GM23338 (cell line): ENCODE measurements at regions not wholly inside any gene's neighbourhood (a gene's known extent, or its start where the extent isn't known, plus 50 kb on each side); places are given as distances from the start of the nearest gene placed in this dataset.
A peak's percentile ranks its signal among the peaks of the same experiment; 100 is the strongest.

Source experiments
- ATAC-seq: fragments of 200-7000 bp; cut with Tn5 transposase; 3 replicates; pipeline ENCODE4 v1.9.1; 2020
- DNase-seq: peaks from one replicate; pipeline ENCODE4 v3.0.0-alpha.2; 2015; ENCODE audit warnings: low spot score
- H2AFZ ChIP-seq: fragments of 200-600 bp; sonication (generic); 2 replicates; pipeline ENCODE4 v1.8.0; 2016; ENCODE audit warnings: antibody characterized with exemption, mild to moderate bottlenecking, moderate library complexity
- H3F3A ChIP-seq: fragments of 200-600 bp; sonication (generic); replicated peaks from 2 replicates; pipeline ENCODE4 v1.8.0; 2017; ENCODE audit warnings: antibody characterized with exemption, mixed run types, low read depth
- H3K27ac ChIP-seq: fragments of 200-600 bp; sonication (generic); 2 replicates; pipeline ENCODE4 v1.6.1; 2016; ENCODE audit warnings: low read depth
- H3K27me3 ChIP-seq: fragments of 200-600 bp; sonication (generic); 2 replicates; pipeline ENCODE4 v1.8.0; 2016; ENCODE audit warnings: mild to moderate bottlenecking, mixed run types, moderate library complexity; ENCODE audit not compliant: insufficient read depth
- H3K36me3 ChIP-seq: fragments of 200-600 bp; sonication (generic); 2 replicates; pipeline ENCODE4 v1.8.0; 2016; ENCODE audit warnings: mild to moderate bottlenecking; ENCODE audit not compliant: insufficient read depth
- H3K4me1 ChIP-seq: fragments of 200-600 bp; sonication (generic); 2 replicates; pipeline ENCODE4 v1.8.0; 2016; ENCODE audit warnings: mild to moderate bottlenecking, moderate library complexity; ENCODE audit not compliant: insufficient read depth
- H3K4me2 ChIP-seq: fragments of 200-600 bp; sonication (generic); 2 replicates; pipeline ENCODE4 v1.7.1; 2017; ENCODE audit warnings: mixed run types
- H3K4me3 ChIP-seq: fragments of 200-600 bp; sonication (generic); 2 replicates; pipeline ENCODE4 v1.6.1; 2016; ENCODE audit warnings: mixed run types
- H3K79me2 ChIP-seq: fragments of 200-600 bp; sonication (generic); replicated peaks from 2 replicates; pipeline ENCODE4 v1.8.0; 2017; ENCODE audit warnings: mild to moderate bottlenecking; ENCODE audit not compliant: insufficient read depth
- H3K9me2 ChIP-seq: fragments of 200-600 bp; sonication (generic); 2 replicates; pipeline ENCODE4 v1.8.0; 2017; ENCODE audit not compliant: insufficient read depth
- H4K20me1 ChIP-seq: fragments of 200-600 bp; sonication (generic); replicated peaks from 2 replicates; pipeline ENCODE4 v1.8.0; 2017; ENCODE audit warnings: mild to moderate bottlenecking; ENCODE audit not compliant: insufficient read depth
- H3K27ac Mint-ChIP-seq: 2 replicates; pipeline ENCODE4 v1.8.0; 2020; ENCODE audit warnings: inconsistent platforms, mild to moderate bottlenecking, moderate library complexity, mixed read lengths
- H3K27me3 Mint-ChIP-seq: 3 replicates; pipeline ENCODE4 v1.8.0; 2022; ENCODE audit warnings: low read depth, mild to moderate bottlenecking, moderate library complexity, mixed read lengths, inconsistent platforms; ENCODE audit not compliant: insufficient read depth, poor library complexity
- H3K36me3 Mint-ChIP-seq: 3 replicates; pipeline ENCODE4 v1.8.0; 2021; ENCODE audit warnings: low read depth, mild to moderate bottlenecking, inconsistent platforms, moderate library complexity, mixed read lengths
- H3K4me1 Mint-ChIP-seq: 3 replicates; pipeline ENCODE4 v1.8.0; 2020; ENCODE audit warnings: mild to moderate bottlenecking, inconsistent platforms, mixed read lengths
- H3K4me3 Mint-ChIP-seq: 3 replicates; pipeline ENCODE4 v1.8.0; 2021; ENCODE audit warnings: moderate library complexity, mild to moderate bottlenecking, inconsistent platforms, mixed read lengths
- H3K9me3 Mint-ChIP-seq: 3 replicates; pipeline ENCODE4 v1.8.0; 2020; ENCODE audit warnings: moderate library complexity, mild to moderate bottlenecking, inconsistent platforms, mixed read lengths
- CREB1 ChIP-seq: fragments of 250-450 bp; sonication (Bioruptor Pico); IDR thresholded peaks from 2 replicates; pipeline ENCODE4 v1.5.0; 2020; ENCODE audit warnings: low read depth, mild to moderate bottlenecking, moderate library complexity
- EZH2 ChIP-seq: fragments of 200-600 bp; sonication (generic); IDR thresholded peaks from one replicate; pipeline ENCODE4 v1.8.0; 2017; ENCODE audit warnings: antibody characterized with exemption, mild to moderate bottlenecking, low read depth; ENCODE audit not compliant: unreplicated experiment
- NANOG ChIP-seq: IDR thresholded peaks from 2 replicates; pipeline ENCODE4 v1.6.1; 2016; ENCODE audit warnings: antibody characterized with exemption, borderline replicate concordance
- POLR2AphosphoS5 ChIP-seq: IDR thresholded peaks from 2 replicates; pipeline ENCODE4 v1.6.1; 2016; ENCODE audit warnings: antibody characterized with exemption, low read depth
- TF ChIP-seq, protein P1 (sequence below): fragments of 250-450 bp; sonication (Bioruptor Pico); IDR thresholded peaks from 2 replicates; pipeline ENCODE4 v1.5.0; 2020; ENCODE audit warnings: mild to moderate bottlenecking, moderate library complexity
- TF ChIP-seq, protein P2 (sequence below), 2 experiments: fragments of 200-600 bp in 1 of 2; sonication (generic) in 1 of 2; conservative IDR thresholded peaks; 2 replicates each; pipeline versions ENCODE4 v1.5.1 to v1.6.1; 2016 to 2017; ENCODE audit warnings: antibody characterized with exemption in 2 of 2, low read depth in 2 of 2, mild to moderate bottlenecking in 2 of 2, moderate library complexity in 1 of 2
- TF ChIP-seq, protein P3 (sequence below): IDR thresholded peaks from one replicate; pipeline ENCODE4 v1.6.1; 2018; ENCODE audit warnings: antibody characterized with exemption; ENCODE audit not compliant: unreplicated experiment

DNA sequence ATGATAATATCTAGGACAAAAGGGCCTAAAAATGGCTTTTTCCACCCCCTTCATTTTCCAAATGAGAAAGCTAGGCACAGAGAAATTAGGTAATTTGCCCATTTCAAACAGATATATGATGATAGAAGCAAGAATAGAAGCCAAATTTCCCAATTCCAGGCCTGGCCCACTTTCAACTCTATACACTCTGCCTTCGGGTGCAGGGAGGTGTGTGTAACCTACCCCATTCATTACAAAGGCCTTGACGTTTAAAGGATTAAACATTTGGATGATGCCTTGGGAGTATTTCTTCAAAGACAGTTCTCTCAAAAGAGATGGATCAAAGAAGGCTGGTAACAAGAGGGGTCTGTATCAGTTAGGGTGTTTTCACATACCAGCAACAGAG lies 134.1 kb downstream of the CCDC34 start (continued):
- TF ChIP-seq, protein P1, sequence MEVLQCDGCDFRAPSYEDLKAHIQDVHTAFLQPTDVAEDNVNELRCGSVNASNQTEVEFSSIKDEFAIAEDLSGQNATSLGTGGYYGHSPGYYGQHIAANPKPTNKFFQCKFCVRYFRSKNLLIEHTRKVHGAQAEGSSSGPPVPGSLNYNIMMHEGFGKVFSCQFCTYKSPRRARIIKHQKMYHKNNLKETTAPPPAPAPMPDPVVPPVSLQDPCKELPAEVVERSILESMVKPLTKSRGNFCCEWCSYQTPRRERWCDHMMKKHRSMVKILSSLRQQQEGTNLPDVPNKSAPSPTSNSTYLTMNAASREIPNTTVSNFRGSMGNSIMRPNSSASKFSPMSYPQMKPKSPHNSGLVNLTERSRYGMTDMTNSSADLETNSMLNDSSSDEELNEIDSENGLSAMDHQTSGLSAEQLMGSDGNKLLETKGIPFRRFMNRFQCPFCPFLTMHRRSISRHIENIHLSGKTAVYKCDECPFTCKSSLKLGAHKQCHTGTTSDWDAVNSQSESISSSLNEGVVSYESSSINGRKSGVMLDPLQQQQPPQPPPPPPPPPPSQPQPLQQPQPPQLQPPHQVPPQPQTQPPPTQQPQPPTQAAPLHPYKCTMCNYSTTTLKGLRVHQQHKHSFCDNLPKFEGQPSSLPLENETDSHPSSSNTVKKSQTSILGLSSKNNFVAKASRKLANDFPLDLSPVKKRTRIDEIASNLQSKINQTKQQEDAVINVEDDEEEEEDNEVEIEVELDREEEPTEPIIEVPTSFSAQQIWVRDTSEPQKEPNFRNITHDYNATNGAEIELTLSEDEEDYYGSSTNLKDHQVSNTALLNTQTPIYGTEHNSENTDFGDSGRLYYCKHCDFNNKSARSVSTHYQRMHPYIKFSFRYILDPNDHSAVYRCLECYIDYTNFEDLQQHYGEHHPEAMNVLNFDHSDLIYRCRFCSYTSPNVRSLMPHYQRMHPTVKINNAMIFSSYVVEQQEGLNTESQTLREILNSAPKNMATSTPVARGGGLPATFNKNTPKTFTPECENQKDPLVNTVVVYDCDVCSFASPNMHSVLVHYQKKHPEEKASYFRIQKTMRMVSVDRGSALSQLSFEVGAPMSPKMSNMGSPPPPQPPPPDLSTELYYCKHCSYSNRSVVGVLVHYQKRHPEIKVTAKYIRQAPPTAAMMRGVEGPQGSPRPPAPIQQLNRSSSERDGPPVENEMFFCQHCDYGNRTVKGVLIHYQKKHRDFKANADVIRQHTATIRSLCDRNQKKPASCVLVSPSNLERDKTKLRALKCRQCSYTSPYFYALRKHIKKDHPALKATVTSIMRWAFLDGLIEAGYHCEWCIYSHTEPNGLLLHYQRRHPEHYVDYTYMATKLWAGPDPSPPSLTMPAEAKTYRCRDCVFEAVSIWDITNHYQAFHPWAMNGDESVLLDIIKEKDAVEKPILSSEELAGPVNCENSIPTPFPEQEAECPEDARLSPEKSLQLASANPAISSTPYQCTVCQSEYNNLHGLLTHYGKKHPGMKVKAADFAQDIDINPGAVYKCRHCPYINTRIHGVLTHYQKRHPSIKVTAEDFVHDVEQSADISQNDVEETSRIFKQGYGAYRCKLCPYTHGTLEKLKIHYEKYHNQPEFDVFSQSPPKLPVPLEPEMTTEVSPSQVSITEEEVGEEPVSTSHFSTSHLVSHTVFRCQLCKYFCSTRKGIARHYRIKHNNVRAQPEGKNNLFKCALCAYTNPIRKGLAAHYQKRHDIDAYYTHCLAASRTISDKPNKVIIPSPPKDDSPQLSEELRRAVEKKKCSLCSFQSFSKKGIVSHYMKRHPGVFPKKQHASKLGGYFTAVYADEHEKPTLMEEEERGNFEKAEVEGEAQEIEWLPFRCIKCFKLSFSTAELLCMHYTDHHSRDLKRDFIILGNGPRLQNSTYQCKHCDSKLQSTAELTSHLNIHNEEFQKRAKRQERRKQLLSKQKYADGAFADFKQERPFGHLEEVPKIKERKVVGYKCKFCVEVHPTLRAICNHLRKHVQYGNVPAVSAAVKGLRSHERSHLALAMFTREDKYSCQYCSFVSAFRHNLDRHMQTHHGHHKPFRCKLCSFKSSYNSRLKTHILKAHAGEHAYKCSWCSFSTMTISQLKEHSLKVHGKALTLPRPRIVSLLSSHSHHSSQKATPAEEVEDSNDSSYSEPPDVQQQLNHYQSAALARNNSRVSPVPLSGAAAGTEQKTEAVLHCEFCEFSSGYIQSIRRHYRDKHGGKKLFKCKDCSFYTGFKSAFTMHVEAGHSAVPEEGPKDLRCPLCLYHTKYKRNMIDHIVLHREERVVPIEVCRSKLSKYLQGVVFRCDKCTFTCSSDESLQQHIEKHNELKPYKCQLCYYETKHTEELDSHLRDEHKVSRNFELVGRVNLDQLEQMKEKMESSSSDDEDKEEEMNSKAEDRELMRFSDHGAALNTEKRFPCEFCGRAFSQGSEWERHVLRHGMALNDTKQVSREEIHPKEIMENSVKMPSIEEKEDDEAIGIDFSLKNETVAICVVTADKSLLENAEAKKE (CRISPR knock-in tag) = no peak
- TF ChIP-seq, protein P2, sequence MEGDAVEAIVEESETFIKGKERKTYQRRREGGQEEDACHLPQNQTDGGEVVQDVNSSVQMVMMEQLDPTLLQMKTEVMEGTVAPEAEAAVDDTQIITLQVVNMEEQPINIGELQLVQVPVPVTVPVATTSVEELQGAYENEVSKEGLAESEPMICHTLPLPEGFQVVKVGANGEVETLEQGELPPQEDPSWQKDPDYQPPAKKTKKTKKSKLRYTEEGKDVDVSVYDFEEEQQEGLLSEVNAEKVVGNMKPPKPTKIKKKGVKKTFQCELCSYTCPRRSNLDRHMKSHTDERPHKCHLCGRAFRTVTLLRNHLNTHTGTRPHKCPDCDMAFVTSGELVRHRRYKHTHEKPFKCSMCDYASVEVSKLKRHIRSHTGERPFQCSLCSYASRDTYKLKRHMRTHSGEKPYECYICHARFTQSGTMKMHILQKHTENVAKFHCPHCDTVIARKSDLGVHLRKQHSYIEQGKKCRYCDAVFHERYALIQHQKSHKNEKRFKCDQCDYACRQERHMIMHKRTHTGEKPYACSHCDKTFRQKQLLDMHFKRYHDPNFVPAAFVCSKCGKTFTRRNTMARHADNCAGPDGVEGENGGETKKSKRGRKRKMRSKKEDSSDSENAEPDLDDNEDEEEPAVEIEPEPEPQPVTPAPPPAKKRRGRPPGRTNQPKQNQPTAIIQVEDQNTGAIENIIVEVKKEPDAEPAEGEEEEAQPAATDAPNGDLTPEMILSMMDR (conservative IDR thresholded peaks at IDR 0.05; ENCODE audit: low read depth in 2 of 2) = no peak
- no peak for TF ChIP-seq CREB1 (CRISPR knock-in tag)

DNA sequence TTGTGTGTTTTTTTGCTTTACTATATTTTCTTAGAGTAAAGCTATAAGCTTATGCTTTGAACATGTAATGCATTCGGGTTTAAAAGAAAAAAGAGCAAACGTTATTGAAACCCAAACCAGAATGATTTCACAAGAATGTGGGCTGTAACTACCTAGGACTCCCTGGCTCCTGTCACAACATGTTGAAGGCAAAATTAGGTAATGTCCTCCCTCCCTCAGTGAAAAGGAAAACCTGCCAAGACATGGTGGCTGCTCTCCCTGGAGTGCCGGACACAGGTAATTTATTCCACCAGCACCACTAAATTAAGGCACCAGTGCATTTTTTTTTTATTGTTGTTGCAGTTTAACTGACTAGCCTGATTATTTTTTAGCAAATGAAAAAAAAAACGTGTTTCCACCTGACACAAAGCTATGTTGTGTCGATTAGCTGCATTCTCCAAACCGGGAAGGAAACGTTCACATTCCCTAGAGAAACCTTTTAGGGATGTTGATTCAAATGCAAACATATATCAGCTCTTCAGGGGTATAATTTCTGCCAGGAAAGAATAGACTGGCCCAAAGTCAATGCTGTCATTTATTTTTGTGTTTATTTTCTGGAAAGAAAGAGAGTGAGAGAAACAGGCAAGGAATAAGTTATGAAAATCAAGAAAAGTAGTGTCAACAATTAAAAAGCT lies 134.6 kb downstream of the CCDC34 start:
- Histone ChIP-seq H3K4me2 (peak overlapping the region; percentile 7; the same call in 1 of the 2 replicates), H3K4me3 (no peak overlapping the region), H3F3A (no peaks in the 10 kb centered on the region), H2AFZ (peak overlapping the region; percentile 87), H3K27me3 (no peaks in the 10 kb centered on the region), H3K36me3 (no peaks in the 10 kb centered on the region), H4K20me1 (no peaks in the 10 kb centered on the region), H3K4me1 (peaks cover 12% of the 10 kb centered on the region), H3K79me2 (no peaks in the 10 kb centered on the region), H3K27ac (no peak overlapping the region), H3K9me2 (no peaks in the 10 kb centered on the region; the same call in 1 of the 2 replicates)
- no peak overlapping the region for H3K4me3 Mint-ChIP-seq
- H3K27ac Mint-ChIP-seq = no peak overlapping the region
- ATAC-seq = no peak
- DNase-seq = no peak
- H3K36me3 Mint-ChIP-seq = no peaks in the 10 kb centered on the region
- H3K27me3 Mint-ChIP-seq = no peaks in the 10 kb centered on the region
- peaks cover 5% of the 10 kb centered on the region; the same call in 2 of the 3 replicates for H3K9me3 Mint-ChIP-seq
- peaks cover 33% of the 10 kb centered on the region for H3K4me1 Mint-ChIP-seq
- TF ChIP-seq, protein P3, sequence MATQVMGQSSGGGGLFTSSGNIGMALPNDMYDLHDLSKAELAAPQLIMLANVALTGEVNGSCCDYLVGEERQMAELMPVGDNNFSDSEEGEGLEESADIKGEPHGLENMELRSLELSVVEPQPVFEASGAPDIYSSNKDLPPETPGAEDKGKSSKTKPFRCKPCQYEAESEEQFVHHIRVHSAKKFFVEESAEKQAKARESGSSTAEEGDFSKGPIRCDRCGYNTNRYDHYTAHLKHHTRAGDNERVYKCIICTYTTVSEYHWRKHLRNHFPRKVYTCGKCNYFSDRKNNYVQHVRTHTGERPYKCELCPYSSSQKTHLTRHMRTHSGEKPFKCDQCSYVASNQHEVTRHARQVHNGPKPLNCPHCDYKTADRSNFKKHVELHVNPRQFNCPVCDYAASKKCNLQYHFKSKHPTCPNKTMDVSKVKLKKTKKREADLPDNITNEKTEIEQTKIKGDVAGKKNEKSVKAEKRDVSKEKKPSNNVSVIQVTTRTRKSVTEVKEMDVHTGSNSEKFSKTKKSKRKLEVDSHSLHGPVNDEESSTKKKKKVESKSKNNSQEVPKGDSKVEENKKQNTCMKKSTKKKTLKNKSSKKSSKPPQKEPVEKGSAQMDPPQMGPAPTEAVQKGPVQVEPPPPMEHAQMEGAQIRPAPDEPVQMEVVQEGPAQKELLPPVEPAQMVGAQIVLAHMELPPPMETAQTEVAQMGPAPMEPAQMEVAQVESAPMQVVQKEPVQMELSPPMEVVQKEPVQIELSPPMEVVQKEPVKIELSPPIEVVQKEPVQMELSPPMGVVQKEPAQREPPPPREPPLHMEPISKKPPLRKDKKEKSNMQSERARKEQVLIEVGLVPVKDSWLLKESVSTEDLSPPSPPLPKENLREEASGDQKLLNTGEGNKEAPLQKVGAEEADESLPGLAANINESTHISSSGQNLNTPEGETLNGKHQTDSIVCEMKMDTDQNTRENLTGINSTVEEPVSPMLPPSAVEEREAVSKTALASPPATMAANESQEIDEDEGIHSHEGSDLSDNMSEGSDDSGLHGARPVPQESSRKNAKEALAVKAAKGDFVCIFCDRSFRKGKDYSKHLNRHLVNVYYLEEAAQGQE = no peak
- TF ChIP-seq EZH2 (no peak), CREB1 (CRISPR knock-in tag) (no peak), NANOG (no peak), POLR2AphosphoS5 (no peak)
